CD4-positive, alpha-beta T cell treated with Interleukin-6 for 4 hours (primary cell): ENCODE measurements at regions not wholly inside any gene's neighbourhood (a gene's known extent, or its start where the extent isn't known, plus 50 kb on each side); places are given as distances from the start of the nearest gene placed in this dataset.

ENCODE experiments used
- DNase-seq: peaks from one replicate; pipeline ENCODE4 v3.0.0-alpha.2; 2020; ENCODE audit warnings: mixed read lengths

GRCh38 chr13:72093262-72093661 lies 226.3 kb upstream of the DACH1 start:
- DNase-seq = no peak

- no peak for DNase-seq
Observed at GRCh38 chr13:72074663-72075062, 207.7 kb upstream of the DACH1 start.

- no peak for DNase-seq
Observed at GRCh38 chr13:72072261-72072660, 205.3 kb upstream of the DACH1 start.

GRCh38 chr13:72071713-72072112 lies 204.7 kb upstream of the DACH1 start:
- no peak for DNase-seq

- DNase-seq = no peak
Observed at GRCh38 chr13:72062566-72062965, 195.6 kb upstream of the DACH1 start.

- DNase-seq = no peak
Observed at GRCh38 chr13:72061613-72062012, 194.6 kb upstream of the DACH1 start.

- DNase-seq = no peak
Observed at GRCh38 chr13:72050251-72050650, 183.2 kb upstream of the DACH1 start.

- DNase-seq = no peak
Observed at GRCh38 chr13:72043366-72043765, 176.4 kb upstream of the DACH1 start.

GRCh38 chr13:72041165-72041564 lies 174.2 kb upstream of the DACH1 start:
- DNase-seq = no peak

- no peak for DNase-seq
Observed at GRCh38 chr13:72039126-72039525, 172.1 kb upstream of the DACH1 start.

- no peak for DNase-seq
Observed at GRCh38 chr13:72029981-72030380, 163.0 kb upstream of the DACH1 start.

- DNase-seq = no peak
Observed at GRCh38 chr13:72025836-72026235, 158.8 kb upstream of the DACH1 start.

- no peak for DNase-seq
Observed at GRCh38 chr13:72023895-72024294, 156.9 kb upstream of the DACH1 start.

GRCh38 chr13:72005455-72005854 lies 138.5 kb upstream of the DACH1 start:
- no peak for DNase-seq

GRCh38 chr13:72004784-72005374 lies 137.9 kb upstream of the DACH1 start:
- no peak for DNase-seq

GRCh38 chr13:72004246-72004645 lies 137.2 kb upstream of the DACH1 start:
- no peak for DNase-seq

- no peak for DNase-seq
Observed at GRCh38 chr13:71998223-71998622, 131.2 kb upstream of the DACH1 start.

- DNase-seq = no peak
Observed at GRCh38 chr13:71979616-71980015, 112.6 kb upstream of the DACH1 start.

- no peak for DNase-seq
Observed at GRCh38 chr13:71977028-71977427, 110.0 kb upstream of the DACH1 start.

GRCh38 chr13:71967990-71968389 lies 101.0 kb upstream of the DACH1 start:
- DNase-seq = no peak

- no peak for DNase-seq
Observed at GRCh38 chr13:71964491-71965100, 97.6 kb upstream of the DACH1 start.

- DNase-seq = no peak
Observed at GRCh38 chr13:71962735-71963134, 95.7 kb upstream of the DACH1 start.

- DNase-seq = no peak
Observed at GRCh38 chr13:71962126-71962525, 95.1 kb upstream of the DACH1 start.

- no peak for DNase-seq
Observed at GRCh38 chr13:71949441-71949840, 82.4 kb upstream of the DACH1 start.

GRCh38 chr13:71939186-71939585 lies 72.2 kb upstream of the DACH1 start:
- no peak for DNase-seq
